Heart right ventricle (tissue), 16 donors: ENCODE measurements at regions not wholly inside any gene's neighbourhood (a gene's known extent, or its start where the extent isn't known, plus 50 kb on each side); places are given as distances from the start of the nearest gene placed in this dataset.

Experiments
- ATAC-seq, 8 donors: fragments of 200-7000 bp; cut with Tn5 transposase; one replicate each; pipeline ENCODE4 v1.9.1; 2020; ENCODE audit warnings: mild to moderate bottlenecking in 8 of 8, moderate library complexity in 8 of 8, moderate number of reproducible peaks in 1 of 8
- DNase-seq, 2 donors: peaks; one replicate each; pipeline ENCODE4 v3.0.0-alpha.2; 2020
- H3K27ac ChIP-seq, 10 donors: fragments of 200-600 bp; sonication (generic) in 2 of 10; one replicate each; pipeline versions ENCODE4 v1.5.0 to v1.8.0; 2020 to 2022; ENCODE audit warnings: mild to moderate bottlenecking in 3 of 10
- H3K27me3 ChIP-seq, 7 donors: fragments of 200-600 bp; one replicate each; pipeline ENCODE4 v1.8.0; 2021 to 2022; ENCODE audit warnings: mild to moderate bottlenecking in 2 of 7
- H3K36me3 ChIP-seq, 9 donors: fragments of 200-600 bp; sonication (generic) in 1 of 9; one replicate each; pipeline versions ENCODE4 v1.5.0 to v1.8.0; 2020 to 2022; ENCODE audit warnings: mild to moderate bottlenecking in 2 of 9
- H3K4me1 ChIP-seq, 9 donors: fragments of 200-600 bp; sonication (generic) in 1 of 9; one replicate each; pipeline versions ENCODE4 v1.5.0 to v1.8.0; 2020 to 2022; ENCODE audit warnings: mild to moderate bottlenecking in 4 of 9
- H3K4me3 ChIP-seq, 10 donors: fragments of 200-600 bp; sonication (generic) in 2 of 10; one replicate each; pipeline versions ENCODE4 v1.5.0 to v1.8.0; 2020 to 2022; ENCODE audit warnings: mild to moderate bottlenecking in 7 of 10, moderate library complexity in 2 of 10
- H3K9me3 ChIP-seq, 11 donors: fragments of 200-600 bp in 10 of 11; sonication (generic) in 2 of 11; one replicate each; pipeline versions ENCODE4 v1.5.0 to v1.8.0; 2013 to 2022; ENCODE audit warnings: mild to moderate bottlenecking in 2 of 11, control low read depth in 1 of 11, moderate library complexity in 1 of 11
- CTCF ChIP-seq, 9 donors: fragments of 200-600 bp; sonication (generic) in 2 of 9; IDR thresholded peaks; one replicate each; pipeline versions ENCODE4 v1.5.0 to v1.8.0; 2021 to 2022; ENCODE audit warnings: antibody characterized with exemption in 9 of 9, mild to moderate bottlenecking in 5 of 9, moderate library complexity in 1 of 9
- WGBS, 2 donors: extraction: QIAGEN DNeasy Blood & Tissue Kit; methylation state at CpG; one replicate each; pipeline ENCODE4 v1.1.7; 2013; ENCODE audit warnings: inconsistent platforms in 1 of 2; 5-methylcytosine and 5-hydroxymethylcytosine counted together
- intact Hi-C, 10 donors: fragments of 100-400 bp; cut with DNase I; formaldehyde crosslinking; loops; one replicate each; pipeline versions ENCODE4 v1.11.1 to v1.14.2; 2022
- donor health status: Arrhythmogenic right ventricular cardiomyopathy.
- donor health status: ischemic (EF 13 %, LVEDD 7.1; RV severe dilation, severe dysfunction).
- donor health status: healthy with polysubstance abuse.
- donor health status: DM: no; HTN: yes; CAD: no.
- donor health status: DM: no; HTN: no; CAD: no.
- donor health status: ischemic (EF 25% LVEDD 6.9; RV normal size, moderate dysfunction).
- donor health status: ischemic (EF 25% LVEDD 5.7; RV mildly dilated, moderate dysfunction).
- donor health status: healthy.
- donor health status: DM: yes; HTN: yes; CAD: no.
- donor health status: Ischemic cardiomyopathy.
- donor health status: ischemic (EF 35%, LVEDD 5.7; RV mildly dilated, moderate dysfunction).
- donor health status: nonischemic (EF 11% LVEDD 7.7; RV severe dilation, severe dysfunction).
- donor health status: DM: yes; HTN: yes; CAD: no.
- donor health status: PGD.
- donor health status: ischemic (EF 29% LVEDD 5.4; RV normal size, mild dysfunction).
- donor health status: nonischemic (EF 23%, LVEDD 6.1; RV moderate dilation, normal function).

GRCh38 chr9:11011696-11012095 lies 398.9 kb upstream of the PTPRD start:
- Histone ChIP-seq H3K27me3 (no peaks in the 10 kb centered on the region), H3K9me3 (peaks cover 0 to 37% (median 0%) of the 10 kb centered on the region in 11 donors), H3K4me3 (no peak overlapping the region), H3K4me1 (no peaks in the 10 kb centered on the region), H3K36me3 (no peaks in the 10 kb centered on the region), H3K27ac (no peak overlapping the region)
- intact Hi-C loops = no loop called here
- ATAC-seq (no peak), DNase-seq (no peak)
- TF ChIP-seq CTCF (IDR thresholded peaks at IDR 0.05) = no peak
- 93 to 94% methylated on average over 7 of the region's 7 CpGs for WGBS, 2 donors

- no peaks in the 10 kb centered on the region for H3K4me1 ChIP-seq
- no peaks in the 10 kb centered on the region for H3K27me3 ChIP-seq
- 93 to 94% methylated on average over 2 of the region's 2 CpGs for WGBS, 2 donors
- H3K9me3 ChIP-seq = peaks cover 0 to 22% (median 0%) of the 10 kb centered on the region in 11 donors
- intact Hi-C loops = no loop called here
- no peak overlapping the region for H3K27ac ChIP-seq
- DNase-seq = no peak
- no peak for TF ChIP-seq CTCF (IDR thresholded peaks at IDR 0.05)
- no peaks in the 10 kb centered on the region for H3K36me3 ChIP-seq
- no peak overlapping the region for H3K4me3 ChIP-seq
- no peak for ATAC-seq
Measured at GRCh38 chr9:11016081-11016480, 403.3 kb upstream of the PTPRD start.

- no peaks in the 10 kb centered on the region for H3K4me1 ChIP-seq
- no peaks in the 10 kb centered on the region for H3K27me3 ChIP-seq
- DNase-seq (no peak), ATAC-seq (no peak)
- H3K4me3 ChIP-seq = no peak overlapping the region
- TF ChIP-seq CTCF (IDR thresholded peaks at IDR 0.05) = no peak
- WGBS, 2 donors = 50 to 60% methylated on average over 2 of the region's 2 CpGs
- H3K9me3 ChIP-seq = peaks cover 0 to 5% (median 0%) of the 10 kb centered on the region in 11 donors
- no peak overlapping the region for H3K27ac ChIP-seq
- H3K36me3 ChIP-seq = no peaks in the 10 kb centered on the region
- intact Hi-C loops = loop anchor here in 1 of 10 donors (10.0 kb wide), 1 partner anchor 58 kb away; no protein-coding TSS in a partner anchor
Measured at GRCh38 chr9:11023201-11023600, 410.4 kb upstream of the PTPRD start.

GRCh38 chr9:11025775-11026174 lies 413.0 kb upstream of the PTPRD start:
- no peak for ATAC-seq
- WGBS, 2 donors = 98 to 99% methylated on average over 2 of the region's 2 CpGs
- Histone ChIP-seq H3K4me1 (no peaks in the 10 kb centered on the region), H3K9me3 (peaks cover 0 to 9% (median 0%) of the 10 kb centered on the region in 11 donors), H3K27me3 (no peaks in the 10 kb centered on the region), H3K27ac (no peak overlapping the region), H3K36me3 (no peaks in the 10 kb centered on the region), H3K4me3 (no peak overlapping the region)
- TF ChIP-seq CTCF (IDR thresholded peaks at IDR 0.05) = no peak
- DNase-seq = no peak
- intact Hi-C loops = loop anchor here in 1 of 10 donors (10.0 kb wide), 1 partner anchor 61 kb away; no protein-coding TSS in a partner anchor
